Liver (tissue), 8 donors: ENCODE measurements at regions not wholly inside any gene's neighbourhood (a gene's known extent, or its start where the extent isn't known, plus 50 kb on each side); places are given as distances from the start of the nearest gene placed in this dataset.

Source experiments
- DNase-seq: peaks from one replicate; pipeline ENCODE4 v3.0.0-alpha.2; 2017; ENCODE audit warnings: low spot score
- H3K27ac ChIP-seq, 2 donors: one replicate each; pipeline ENCODE4 v1.7.0; 2013; ENCODE audit warnings: inconsistent platforms in 2 of 2, low read length in 2 of 2, control low read depth in 1 of 2, low read depth in 1 of 2, mild to moderate bottlenecking in 1 of 2
- H3K27me3 ChIP-seq, 4 donors: one replicate each; pipeline versions ENCODE4 v1.6.1 to v1.7.0; 2013; ENCODE audit warnings: low read length in 3 of 4, inconsistent platforms in 1 of 4, mild to moderate bottlenecking in 1 of 4, moderate library complexity in 1 of 4; ENCODE audit not compliant: control insufficient read depth in 4 of 4, insufficient read depth in 4 of 4
- H3K36me3 ChIP-seq, 4 donors: one replicate each; pipeline versions ENCODE4 v1.6.1 to v1.7.0; 2013; ENCODE audit warnings: low read length in 3 of 4, mild to moderate bottlenecking in 3 of 4, low read depth in 1 of 4, moderate library complexity in 1 of 4; ENCODE audit not compliant: control insufficient read depth in 4 of 4, insufficient read depth in 3 of 4
- H3K4me1 ChIP-seq, 4 donors: one replicate each; pipeline versions ENCODE4 v1.6.1 to v1.7.0; 2013; ENCODE audit warnings: low read length in 3 of 4, mild to moderate bottlenecking in 3 of 4, moderate library complexity in 1 of 4; ENCODE audit not compliant: control insufficient read depth in 4 of 4, insufficient read depth in 4 of 4
- H3K4me3 ChIP-seq, 3 donors: one replicate each; pipeline versions ENCODE4 v1.6.1 to v1.7.0; 2013; ENCODE audit warnings: low read length in 3 of 3, control low read depth in 1 of 3, low read depth in 1 of 3, mild to moderate bottlenecking in 1 of 3
- H3K9ac ChIP-seq, 2 donors: one replicate each; pipeline ENCODE4 v1.7.0; 2013; ENCODE audit warnings: low read length in 2 of 2, mild to moderate bottlenecking in 2 of 2, moderate library complexity in 2 of 2, control low read depth in 1 of 2, low read depth in 1 of 2
- H3K9me3 ChIP-seq, 4 donors: one replicate each; pipeline versions ENCODE4 v1.6.1 to v1.7.0; 2013; ENCODE audit warnings: low read length in 3 of 4; ENCODE audit not compliant: control insufficient read depth in 4 of 4
- ATF3 ChIP-seq: IDR thresholded peaks from 2 replicates; pipeline ENCODE4 v1.6.1; 2016; ENCODE audit warnings: antibody characterized with exemption
- CTCF ChIP-seq: fragments of 150-350 bp; IDR thresholded peaks from 2 replicates; pipeline ENCODE4 v1.5.1; 2017; ENCODE audit warnings: improper control_type of control experiment, low read depth, low read length; ENCODE audit not compliant: missing input control
- EGR1 ChIP-seq, 2 donors: IDR thresholded peaks; 2 replicates each; pipeline ENCODE4 v1.6.1; 2016 to 2018; ENCODE audit warnings: antibody characterized with exemption in 2 of 2, low read depth in 2 of 2
- FOXA2 ChIP-seq: IDR thresholded peaks from 2 replicates; pipeline ENCODE4 v1.6.1; 2016; ENCODE audit warnings: antibody characterized with exemption
- HNF4G ChIP-seq: IDR thresholded peaks from 2 replicates; pipeline ENCODE4 v1.6.1; 2016; ENCODE audit warnings: antibody characterized with exemption
- RAD21 ChIP-seq, 2 donors: IDR thresholded peaks; 2 replicates each; pipeline ENCODE4 v1.6.1; 2016; ENCODE audit warnings: antibody characterized with exemption in 2 of 2, mild to moderate bottlenecking in 2 of 2
- RXRA ChIP-seq, 2 donors: IDR thresholded peaks; 2 replicates each; pipeline ENCODE4 v1.6.1; 2017 to 2018; ENCODE audit warnings: antibody characterized with exemption in 2 of 2, mild to moderate bottlenecking in 1 of 2
- SP1 ChIP-seq: IDR thresholded peaks from 2 replicates; pipeline ENCODE4 v1.6.1; 2018; ENCODE audit warnings: antibody characterized with exemption, mild to moderate bottlenecking
- TAF1 ChIP-seq: conservative IDR thresholded peaks from 2 replicates; pipeline ENCODE4 v1.6.1; 2016; ENCODE audit warnings: antibody characterized with exemption, mild to moderate bottlenecking
- WGBS: extraction: QIAGEN DNeasy Blood & Tissue Kit; methylation state at CpG from one replicate; pipeline ENCODE4 v1.1.7; 2013; 5-methylcytosine and 5-hydroxymethylcytosine counted together
- TF ChIP-seq, protein P1 (sequence below): IDR thresholded peaks from 2 replicates; pipeline ENCODE4 v1.6.1; 2016; ENCODE audit warnings: antibody characterized with exemption
- donor health status: healthy.
- donor health status: healthy.
- donor health status: healthy.
- donor health status: healthy.
- donor health status: healthy.

DNA sequence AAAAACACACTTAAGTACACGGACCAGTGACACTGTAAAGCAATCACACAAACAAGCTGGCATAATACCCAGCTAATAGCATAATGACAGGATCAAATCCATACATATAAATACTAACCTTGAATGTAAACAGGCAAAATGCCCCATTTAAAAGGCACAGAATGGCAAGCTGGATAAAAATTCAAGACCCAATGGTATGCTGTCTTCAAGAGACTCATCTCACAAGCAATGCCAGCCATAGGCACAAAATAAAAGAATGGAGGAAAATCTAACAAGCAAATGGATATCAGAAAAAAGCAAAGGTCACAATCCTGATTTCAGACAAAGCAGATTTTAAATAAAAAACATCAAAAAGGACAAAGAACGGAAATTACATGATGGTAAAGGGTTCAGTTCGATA, 79.1 kb upstream of the PTGFR start (continued):
- TF ChIP-seq CTCF (no peak), EGR1 (IDR thresholded peaks at IDR 0.05; ENCODE audit: low read depth in 2 of 2) (no peak), SP1 (no peak)

DNA sequence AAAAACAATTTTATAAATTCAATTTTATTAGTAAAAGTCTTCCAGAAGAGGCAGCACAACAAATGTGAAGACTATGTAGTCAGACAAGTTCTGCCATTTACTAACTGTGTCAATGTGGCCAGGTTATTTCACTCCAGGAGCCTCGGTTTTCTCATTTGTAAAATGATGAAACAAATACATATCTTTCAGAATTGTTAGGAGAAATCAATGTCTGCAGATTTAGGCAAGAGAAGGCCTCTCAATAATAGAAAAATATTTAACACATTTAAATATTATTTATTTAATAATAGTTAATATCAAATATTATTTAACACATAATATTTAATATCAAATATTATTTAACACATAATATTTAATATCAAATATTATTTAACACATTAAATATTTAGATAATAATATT, 75.6 kb upstream of the PTGFR start:
- Histone ChIP-seq H3K9me3 (peaks cover 0 to 15% (median 2%) of the 10 kb centered on the region in 4 donors), H3K4me3 (no peak overlapping the region), H3K4me1 (no peaks in the 10 kb centered on the region), H3K27ac (no peak overlapping the region), H3K36me3 (no peaks in the 10 kb centered on the region), H3K27me3 (no peaks in the 10 kb centered on the region), H3K9ac (no peak overlapping the region)
- no peak for TF ChIP-seq RAD21 (IDR thresholded peaks at IDR 0.05)
- TF ChIP-seq SP1: no peak
- TF ChIP-seq CTCF: no peak
- no peak for TF ChIP-seq RXRA (IDR thresholded peaks at IDR 0.05)
- TF ChIP-seq FOXA2: no peak
- TF ChIP-seq HNF4G: no peak
- no peak for TF ChIP-seq EGR1 (IDR thresholded peaks at IDR 0.05; ENCODE audit: low read depth in 2 of 2)
- DNase-seq: no peak
- 93% methylated on average over 1 of the region's 1 CpG for WGBS

GRCh38 chr1:78419309-78419708, 71.5 kb upstream of the PTGFR start:
- Histone ChIP-seq H3K4me3 (no peak overlapping the region), H3K9me3 (no peaks in the 10 kb centered on the region), H3K27ac (no peak overlapping the region), H3K9ac (no peak overlapping the region), H3K27me3 (no peaks in the 10 kb centered on the region), H3K36me3 (no peaks in the 10 kb centered on the region), H3K4me1 (no peaks in the 10 kb centered on the region)
- TF ChIP-seq TAF1 (no peak), ATF3 (no peak), FOXA2 (no peak), CTCF (no peak)
- TF ChIP-seq, protein P1, sequence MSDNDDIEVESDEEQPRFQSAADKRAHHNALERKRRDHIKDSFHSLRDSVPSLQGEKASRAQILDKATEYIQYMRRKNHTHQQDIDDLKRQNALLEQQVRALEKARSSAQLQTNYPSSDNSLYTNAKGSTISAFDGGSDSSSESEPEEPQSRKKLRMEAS: no peak
- 88% methylated on average over 3 of the region's 3 CpGs for WGBS
- no peak for DNase-seq
